ENCODE measurements at regions not wholly inside any gene's neighbourhood (a gene's known extent, or its start where the extent isn't known, plus 50 kb on each side); places are given as distances from the start of the nearest gene placed in this dataset.
"Not testable (repeated sequence)": the region's sequence is repeated elsewhere in the genome, so short reads cannot be mapped to it uniquely, and the experiment has no call there.

DNA sequence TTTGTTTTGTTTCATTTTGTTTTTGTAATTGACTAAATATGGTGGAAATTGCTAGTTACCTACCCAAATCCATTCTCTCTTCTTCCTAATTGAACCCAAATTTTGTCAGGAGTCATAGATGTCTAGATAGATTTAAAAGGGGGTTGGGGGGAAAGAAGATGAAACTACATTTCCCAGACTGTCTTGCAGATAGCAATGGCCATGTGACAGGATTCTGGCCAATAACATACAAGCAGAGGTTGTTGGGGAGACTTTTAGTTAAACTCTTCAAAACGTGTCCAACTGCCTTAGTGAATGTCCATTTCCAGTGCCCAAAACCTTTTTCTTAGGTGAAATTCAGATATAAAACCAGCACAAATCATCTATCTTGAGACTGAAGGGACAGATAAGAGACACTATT, 583.9 kb upstream of the API5 start:
- no peak for DNase-seq (ENCODE audit: low spot score)

DNA sequence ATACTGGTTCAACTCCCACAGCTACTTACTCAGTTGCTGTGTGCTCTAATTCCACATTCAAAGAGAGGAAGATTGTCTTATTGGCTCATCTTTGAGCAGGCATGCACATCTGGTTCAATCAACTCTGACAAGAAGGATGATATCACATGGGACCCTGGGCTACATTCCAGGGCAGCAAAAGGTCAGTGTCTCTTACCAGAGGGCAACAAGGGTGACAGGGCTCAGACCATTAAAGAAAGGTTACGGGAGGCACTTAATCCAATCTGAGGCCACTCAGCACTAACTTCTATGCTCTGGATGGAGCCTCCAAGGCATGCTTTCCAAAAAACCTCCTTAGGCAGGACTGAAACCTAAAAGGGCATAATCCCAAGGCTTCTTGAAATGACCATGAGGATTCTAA, 549.4 kb upstream of the API5 start:
- no peak for DNase-seq (ENCODE audit: low spot score)

DNA sequence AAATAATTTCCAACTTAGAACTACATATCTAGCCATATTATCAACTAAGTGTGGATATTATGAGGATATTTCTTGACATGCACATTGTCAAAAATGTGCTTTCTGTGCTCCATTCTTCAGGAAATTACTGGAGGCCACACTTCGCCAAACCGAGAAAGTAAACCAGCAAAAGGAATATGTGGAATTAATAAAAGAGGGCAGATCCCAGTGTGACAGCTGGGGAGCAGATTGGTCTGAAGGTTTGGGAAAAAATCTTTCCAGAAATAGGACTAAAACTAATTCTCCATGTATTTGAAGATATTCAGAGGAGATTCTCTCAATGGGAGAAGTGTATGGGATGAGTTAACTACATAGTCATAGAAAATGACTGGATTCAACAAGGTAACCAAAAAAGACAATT, 546.9 kb upstream of the API5 start:
- DNase-seq (ENCODE audit: low spot score) = no peak

DNA sequence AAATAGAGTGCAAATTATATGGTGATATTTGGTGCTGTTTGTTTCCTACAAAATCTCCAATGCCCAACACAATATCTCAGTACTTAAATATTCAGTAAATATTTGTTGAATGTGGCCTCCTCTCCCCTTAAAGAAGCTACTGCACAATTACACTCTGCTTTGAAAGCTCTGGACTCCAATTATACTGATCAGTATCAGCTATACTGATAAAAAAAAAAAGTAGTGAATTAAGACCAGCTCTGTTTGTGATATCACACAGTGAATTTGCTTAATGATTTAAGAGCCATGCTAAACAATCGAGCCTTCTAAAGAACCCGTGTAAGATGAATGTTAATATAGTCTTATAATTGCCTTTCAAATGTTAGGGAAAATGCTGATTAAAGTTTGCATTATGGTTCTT, 543.2 kb upstream of the API5 start:
- no peak for DNase-seq (ENCODE audit: low spot score)

DNA sequence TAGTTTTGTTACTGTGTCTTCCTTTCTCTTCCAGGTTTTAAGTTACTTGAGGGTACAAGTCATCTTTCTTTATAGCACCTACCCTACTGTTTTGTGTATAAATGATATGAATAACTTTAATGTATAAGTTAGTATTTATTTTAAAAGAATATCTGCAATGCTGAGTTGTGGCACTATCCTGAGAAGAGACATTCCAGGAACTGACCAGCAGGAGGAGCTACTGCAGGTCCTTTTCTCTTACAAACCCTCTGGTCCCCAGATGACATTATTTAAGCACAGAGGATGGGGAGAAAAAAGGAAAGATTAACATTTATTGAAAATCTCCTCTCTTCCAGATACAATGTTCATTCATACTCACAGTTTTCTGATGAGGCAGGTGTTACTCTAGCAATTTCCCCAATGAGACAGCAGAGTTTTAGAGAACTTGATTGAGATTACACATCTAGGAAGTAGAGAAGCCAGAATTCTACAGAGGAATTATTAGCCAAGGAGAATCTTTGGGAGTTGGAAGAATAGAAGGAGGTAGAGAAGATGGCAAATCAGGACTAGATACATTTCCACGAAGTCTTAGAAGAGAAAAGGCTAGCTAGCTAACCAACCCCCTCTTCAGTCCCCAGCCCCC, 541.2 kb upstream of the API5 start:
- peak; percentile 14 for DNase-seq (ENCODE audit: low spot score)

DNA sequence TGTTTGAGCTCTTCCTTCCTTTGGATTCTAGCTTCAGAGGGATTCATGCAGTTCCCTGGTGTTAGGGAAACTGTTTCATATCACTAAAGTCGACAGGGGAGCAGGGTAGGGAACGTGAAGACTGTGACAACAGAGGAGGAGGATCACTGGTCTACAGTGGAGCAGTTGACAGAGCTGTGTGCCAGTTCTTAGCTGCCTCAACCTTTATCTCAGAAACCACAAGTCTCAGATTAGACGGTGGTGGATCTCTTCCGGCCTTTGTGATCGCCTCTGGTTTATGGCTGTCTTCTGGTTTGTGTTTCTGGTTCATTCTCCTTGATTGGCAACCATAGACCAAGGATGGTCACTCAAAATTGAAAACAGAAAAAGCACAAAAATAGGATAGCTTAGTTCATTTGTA, 538.9 kb upstream of the API5 start:
- DNase-seq (ENCODE audit: low spot score) = no peak

DNA sequence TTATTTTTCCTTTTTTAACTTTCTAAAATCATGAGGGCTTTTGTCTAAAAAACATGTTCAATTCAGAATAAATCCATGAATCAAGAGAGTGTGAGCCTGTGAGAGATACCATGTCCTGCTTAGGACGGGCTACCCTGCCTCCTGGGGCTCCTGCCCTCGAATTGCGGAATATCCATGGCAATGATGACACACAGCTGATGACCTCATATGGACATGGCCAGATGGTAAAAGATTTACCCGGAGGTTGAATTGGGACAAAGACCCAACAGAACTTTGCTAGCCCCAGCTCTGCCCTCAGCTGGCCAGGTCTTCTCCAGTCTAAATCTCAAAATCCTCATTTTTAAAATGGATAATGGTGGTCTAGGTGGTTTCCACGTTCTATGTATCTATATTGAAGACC, 538.1 kb upstream of the API5 start:
- DNase-seq (ENCODE audit: low spot score) = no peak

DNA sequence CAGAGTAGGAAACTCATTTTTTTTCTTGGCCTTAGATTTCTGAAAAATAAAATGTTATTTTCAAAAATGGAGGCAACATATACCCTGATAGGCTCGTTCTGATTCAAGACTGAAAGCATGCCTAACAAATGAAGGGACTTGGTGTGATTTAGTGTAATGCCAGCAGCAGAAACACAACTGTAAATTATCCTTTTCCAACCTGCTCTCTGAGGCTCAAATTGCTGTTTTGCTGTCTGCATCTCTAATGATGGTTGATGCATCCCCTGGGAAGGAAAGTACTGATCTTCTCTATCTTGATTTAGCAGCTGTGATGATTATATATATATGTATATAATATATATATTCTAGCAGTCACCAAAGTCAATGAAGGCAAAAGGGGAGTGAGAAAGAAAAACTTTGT, 537.2 kb upstream of the API5 start:
- no peak for DNase-seq (ENCODE audit: low spot score)

DNA sequence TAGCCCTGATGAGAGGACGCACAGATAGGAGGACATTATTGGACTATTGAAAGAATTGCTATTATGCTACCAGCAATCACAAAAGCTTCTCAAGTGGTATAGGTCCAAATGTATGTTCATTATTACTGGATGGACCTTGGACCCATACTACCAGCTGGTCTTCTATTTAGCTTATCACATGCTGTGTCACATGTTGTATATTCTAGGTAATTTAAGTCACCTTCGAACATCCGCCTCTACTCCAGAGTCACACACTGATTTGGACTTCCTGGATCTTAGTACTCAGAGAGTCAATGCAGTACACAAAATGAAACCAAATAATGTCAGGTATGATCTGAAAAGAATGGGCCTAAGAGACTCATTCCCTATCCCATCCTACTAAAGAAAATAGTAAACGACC, 534.0 kb upstream of the API5 start:
- DNase-seq (ENCODE audit: low spot score) = no peak

DNA sequence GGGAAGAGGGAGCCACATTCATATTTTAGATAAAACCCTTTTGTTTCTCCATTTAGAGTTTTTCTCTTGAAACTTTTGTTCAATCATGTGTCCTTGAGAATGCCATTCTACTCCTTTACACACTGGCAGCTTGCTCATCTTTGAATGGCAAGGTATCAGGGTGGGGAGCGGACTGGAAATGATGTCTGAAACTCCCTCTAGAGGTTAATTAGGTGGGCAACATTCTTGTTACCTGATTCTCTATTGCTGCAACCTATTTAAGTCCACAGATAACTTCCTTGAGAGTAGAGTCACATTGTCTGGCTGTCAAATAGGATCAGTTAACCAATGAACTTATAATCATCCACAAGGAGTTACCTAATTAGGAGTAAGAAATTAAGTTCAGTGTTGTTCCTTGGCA, 533.6 kb upstream of the API5 start:
- DNase-seq (ENCODE audit: low spot score) = no peak

DNA sequence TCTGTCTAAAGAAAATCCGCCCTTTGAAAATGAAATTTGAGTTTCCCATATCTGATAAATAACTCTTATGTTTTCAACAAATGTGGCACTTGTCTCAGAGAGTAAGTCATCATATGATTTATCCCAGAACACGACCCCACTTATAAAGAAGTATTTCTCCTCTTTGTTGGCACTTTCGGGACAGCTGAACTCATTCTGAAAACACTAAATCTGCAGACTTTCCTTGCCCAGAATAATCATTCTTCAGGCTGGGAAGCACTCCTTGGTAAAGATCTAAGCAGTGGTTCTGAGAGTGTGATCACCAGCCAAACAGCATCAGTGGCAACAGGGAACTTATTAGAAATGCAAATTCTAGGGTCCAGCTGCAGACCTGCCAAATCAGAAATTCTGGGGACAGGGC, 532.2 kb upstream of the API5 start:
- DNase-seq (ENCODE audit: low spot score) = no peak

DNA sequence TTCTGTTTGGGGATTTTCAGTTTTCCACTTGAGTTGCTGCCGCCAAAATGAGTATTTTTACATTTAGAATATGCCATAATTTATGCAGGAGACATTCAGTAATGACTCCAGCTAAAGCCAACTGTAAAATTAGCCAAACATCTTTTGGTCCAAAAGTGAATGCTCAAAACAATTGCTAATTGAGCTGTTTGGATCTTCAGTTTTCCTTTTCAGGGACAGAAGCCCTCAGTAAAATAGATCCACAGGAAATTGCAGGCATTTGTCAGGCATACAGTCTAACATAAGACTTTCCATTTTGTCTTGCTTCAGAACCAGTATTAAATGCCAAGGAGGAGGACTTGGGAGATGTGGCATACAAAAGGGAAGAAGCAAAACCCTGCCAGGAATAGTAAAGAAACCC, 524.8 kb upstream of the API5 start:
- DNase-seq (ENCODE audit: low spot score) = no peak

DNA sequence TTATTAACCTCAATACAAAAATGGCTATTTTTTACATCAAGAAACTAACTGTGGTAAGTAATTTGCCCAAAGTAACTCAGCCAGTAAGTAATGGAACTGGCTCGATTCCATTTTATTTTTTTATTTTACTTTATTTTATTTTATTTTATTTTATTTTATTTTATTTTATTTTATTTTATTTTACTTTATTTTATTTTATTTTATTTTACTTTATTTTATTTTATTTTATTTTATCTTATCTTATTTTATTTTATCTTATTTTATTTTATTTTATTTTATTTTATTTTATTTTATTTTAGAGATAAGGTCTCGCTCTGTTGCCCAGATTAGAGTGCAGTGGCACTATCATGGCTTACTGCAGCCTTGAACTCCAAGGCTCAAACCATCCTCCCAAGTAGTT, 516.3 kb upstream of the API5 start:
- DNase-seq (ENCODE audit: low spot score) = not testable (repeated sequence)

DNA sequence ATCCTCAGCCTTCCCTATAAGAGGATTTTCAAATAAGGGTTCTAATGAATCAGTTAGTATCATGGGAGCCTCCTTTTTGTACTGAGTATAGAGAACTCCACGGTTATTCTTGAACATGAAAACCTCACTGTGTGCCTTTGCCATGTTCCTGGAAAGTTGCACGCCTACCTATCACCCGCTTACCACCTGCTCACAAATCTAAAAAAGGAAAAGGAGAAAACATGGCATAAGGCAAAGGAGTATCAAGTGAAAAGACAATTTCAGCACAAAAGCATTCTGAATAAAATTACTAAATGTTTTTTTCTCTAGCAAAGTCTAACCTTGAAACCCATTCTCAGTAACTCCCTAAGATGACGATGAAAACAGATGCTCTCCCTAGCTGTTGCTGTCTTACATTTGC, 511.8 kb upstream of the API5 start:
- no peak for DNase-seq (ENCODE audit: low spot score)

DNA sequence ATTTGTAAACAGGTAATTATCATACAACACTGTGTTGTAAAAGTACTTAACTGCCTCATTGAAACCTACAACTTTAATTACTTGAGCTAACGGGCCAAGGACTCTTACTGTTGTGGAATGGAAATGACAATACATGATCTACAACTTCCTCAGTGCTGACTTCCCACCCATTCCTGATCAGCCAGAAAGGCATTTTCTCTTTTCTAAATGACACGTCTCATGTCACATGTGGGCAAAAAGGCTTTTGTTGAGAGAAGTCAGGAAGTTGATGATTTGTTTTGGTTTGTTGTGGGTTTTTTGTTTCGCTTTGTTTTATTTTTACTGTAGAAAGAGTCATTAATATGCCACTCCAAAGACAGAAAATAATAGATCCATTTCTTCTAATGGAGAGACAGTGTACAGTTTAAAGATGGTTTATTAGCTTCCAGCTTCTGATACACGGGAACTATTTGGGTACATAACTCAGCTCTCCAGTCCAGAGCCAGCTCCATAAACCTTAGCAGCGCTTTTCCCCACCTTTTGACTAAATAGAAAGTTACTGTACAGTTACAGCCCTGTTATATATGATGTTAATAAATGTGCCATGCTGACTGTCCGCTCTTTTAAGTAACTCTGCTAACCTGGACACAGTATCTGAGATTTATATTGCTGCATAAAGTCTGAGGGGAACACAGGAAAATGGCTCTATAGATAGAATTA, 509.4 kb upstream of the API5 start:
- DNase-seq (ENCODE audit: low spot score) = no peak

DNA sequence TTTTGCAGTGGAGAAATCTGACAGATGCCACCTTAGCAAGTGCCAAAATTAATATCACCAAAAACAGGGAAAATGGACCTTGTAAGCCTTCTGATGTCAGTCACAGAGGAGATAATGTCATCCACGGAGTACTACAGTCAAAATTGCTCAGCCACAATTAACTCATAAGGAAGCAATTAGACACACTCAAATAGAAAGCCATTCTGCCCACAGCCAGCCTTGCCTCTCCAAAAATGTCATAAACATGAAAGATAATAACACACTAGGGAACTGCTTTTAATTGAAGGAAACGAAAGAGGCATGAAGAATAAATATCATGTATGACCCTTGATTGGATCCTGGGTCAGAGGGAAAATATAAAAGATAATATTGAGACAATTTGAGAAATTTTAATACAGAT, 505.6 kb upstream of the API5 start:
- DNase-seq (ENCODE audit: low spot score) = no peak

DNA sequence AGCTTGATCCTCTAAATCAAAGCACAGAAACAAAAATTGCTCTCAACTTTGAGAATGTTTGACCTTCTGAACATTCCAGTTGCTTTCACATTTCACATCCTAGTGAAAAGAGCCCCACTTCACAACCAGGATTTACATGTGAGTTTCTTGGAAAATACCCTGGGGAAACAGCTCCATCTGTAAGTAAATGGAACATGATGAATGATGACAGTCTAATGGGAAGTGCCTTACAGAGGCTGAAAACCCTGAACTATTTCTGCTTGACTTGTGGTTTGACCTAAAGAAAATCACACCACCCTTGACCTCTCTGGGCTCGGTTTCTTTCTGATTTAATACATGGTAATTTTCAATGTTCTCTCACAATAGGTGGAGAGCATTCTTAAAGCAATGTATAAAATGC, 499.4 kb upstream of the API5 start:
- DNase-seq (ENCODE audit: low spot score) = no peak

DNA sequence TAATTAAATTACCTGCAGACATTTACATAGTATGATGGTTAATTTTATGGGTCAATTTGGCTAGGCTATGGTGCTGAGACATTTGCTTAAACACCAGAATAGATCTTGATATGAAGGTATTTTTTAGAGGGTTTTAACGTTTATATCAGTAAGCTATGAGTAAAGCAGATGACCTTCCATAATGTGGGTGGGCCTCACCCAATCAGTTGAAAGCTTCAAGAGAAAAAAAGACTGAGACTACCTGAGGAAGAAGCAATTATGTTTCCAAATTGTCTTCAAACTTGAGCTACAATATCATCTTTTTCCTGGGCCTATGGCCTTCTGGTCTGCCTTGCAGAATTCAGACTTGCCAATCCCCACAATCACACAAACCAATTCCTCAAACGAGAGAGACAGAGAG, 498.8 kb upstream of the API5 start:
- DNase-seq (ENCODE audit: low spot score) = no peak

DNA sequence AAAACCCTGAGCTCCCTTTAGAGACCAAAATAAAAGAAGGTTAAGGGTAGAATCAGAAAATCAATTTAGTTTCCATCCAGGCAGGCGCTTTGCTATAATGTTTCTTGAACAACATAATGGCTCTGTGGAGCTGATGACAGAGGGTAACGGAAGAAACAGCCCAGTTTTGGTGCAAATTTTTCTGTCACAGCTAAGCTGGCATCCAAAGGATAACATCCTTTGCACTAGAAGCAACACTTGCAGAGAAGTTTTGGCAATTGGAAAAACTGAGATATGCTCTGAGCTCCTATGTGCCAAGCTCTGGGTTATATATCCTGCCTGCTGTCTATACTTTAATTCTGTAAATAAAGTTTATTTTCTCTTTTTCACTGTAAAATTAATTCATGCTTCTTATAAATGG, 495.3 kb upstream of the API5 start:
- no peak for DNase-seq (ENCODE audit: low spot score)

DNA sequence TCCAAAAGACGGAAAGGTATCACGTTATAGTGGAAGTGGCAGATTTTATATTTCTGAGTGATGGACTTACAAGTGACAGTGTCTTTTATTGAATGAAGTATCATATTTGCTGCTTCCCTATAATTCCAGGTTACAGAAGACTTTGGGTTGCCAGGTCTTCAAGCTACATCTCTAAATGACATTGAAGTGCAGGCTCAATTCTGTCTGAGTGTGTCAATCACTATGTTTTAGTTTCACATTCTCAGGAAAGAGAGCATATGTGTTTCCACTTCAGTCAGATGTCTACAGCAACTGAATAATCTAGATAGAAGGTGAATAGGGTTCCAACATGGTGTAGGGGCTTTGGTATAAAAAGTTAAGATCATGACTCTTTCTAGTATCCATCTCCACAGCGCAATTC, 492.7 kb upstream of the API5 start:
- DNase-seq (ENCODE audit: low spot score) = no peak

DNA sequence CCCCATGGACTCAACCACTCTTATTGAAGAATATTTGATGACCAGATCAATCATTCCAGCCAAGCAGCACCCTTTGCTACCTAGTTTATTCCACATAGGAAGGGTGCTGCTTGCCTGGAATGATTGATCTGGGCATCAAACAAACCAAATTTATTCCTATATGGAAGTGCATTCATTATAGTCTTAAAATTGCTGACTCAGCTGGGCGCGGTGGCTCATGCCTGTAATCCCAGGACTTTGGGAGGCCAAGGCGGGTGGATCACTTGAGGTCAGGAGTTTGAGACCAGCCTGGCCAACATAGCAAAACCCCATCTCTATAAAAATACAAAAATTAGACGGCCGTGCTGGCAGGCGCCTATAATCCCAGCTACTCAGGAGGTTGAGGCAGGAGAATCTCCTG, 489.6 kb upstream of the API5 start:
- DNase-seq (ENCODE audit: low spot score) = not testable (repeated sequence)

DNA sequence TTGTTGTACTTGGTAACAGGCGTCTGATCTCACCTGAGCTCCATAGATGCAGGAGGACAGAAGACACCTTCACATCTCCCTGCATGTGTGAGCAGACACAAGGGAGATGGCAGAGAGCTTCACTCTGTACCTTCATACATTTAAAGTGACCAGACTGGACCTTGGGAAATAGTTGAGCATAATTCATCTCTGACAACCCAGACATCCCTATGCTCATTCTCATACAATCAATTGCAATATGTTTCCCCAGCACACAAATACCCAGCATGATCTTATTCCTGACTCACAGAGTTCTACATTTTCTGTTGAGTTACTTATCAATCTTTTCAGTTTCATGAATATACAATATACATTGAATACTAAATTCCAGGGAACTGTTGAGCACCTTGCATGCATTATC, 488.2 kb upstream of the API5 start:
- DNase-seq (ENCODE audit: low spot score) = no peak

DNA sequence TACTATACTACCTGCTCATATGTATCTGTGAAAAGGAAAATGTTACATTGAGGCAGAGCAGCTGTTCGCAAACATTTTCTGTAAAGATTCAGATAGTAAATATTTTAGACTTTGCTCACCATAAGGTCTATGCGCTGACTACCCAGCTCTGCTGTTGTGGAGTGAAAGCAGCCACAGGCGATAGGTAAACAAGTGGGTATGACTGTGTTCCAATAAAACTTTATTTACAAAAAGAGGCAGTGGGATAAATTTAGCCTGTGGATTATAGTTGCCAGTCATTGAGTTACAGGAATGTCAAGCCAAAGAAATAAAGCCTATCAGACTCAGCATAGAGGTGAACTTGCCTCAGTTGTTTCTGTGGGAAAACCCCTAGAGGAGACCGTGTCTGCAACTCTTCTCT, 487.7 kb upstream of the API5 start:
- no peak for DNase-seq (ENCODE audit: low spot score)

DNA sequence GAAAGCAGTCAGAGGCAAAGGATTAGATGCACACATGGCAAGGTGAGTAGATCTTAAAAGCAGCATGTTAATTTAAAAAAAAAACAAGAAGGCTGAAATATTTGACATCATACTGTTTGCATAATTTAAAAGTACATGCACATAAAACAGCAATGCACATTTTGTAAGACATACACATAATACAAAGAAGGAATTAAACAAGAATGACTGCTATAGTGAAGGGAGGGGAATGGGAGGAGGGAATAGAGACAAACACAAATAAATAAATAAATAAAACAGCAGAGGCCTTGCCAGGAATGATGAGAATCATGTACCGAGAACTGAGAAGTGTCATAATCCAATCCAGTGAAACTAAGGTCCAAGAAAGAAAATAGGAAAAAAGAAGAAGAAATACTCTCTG, 486.2 kb upstream of the API5 start:
- DNase-seq (ENCODE audit: low spot score) = no peak

Measured in umbilical cord (tissue), 1 donor.